B cell (primary cell): ENCODE measurements at regions not wholly inside any gene's neighbourhood (a gene's known extent, or its start where the extent isn't known, plus 50 kb on each side); places are given as distances from the start of the nearest gene placed in this dataset.
"Not testable (repeated sequence)": the region's sequence is repeated elsewhere in the genome, so short reads cannot be mapped to it uniquely, and the experiment has no call there.

Experiments
- ATAC-seq: fragments of 200-7000 bp; cut with Tn5 transposase; one replicate; pipeline ENCODE4 v1.10.0; 2021; ENCODE audit warnings: low read depth, mild to moderate bottlenecking, moderate number of reproducible peaks, moderate library complexity
- CTCF ChIA-PET: fragments of 350-600 bp; sonication (Branson Sonifier 250); formaldehyde crosslinking; loops from one replicate; lab custom pipeline; 2021; ENCODE audit warnings: antibody characterized with exemption, inconsistent platforms; lab: Charles Lee
- POLR2A ChIA-PET: fragments of 350-600 bp; sonication (Branson Sonifier 250); formaldehyde crosslinking; loops from one replicate; lab custom pipeline; 2021; ENCODE audit warnings: antibody characterized with exemption; lab: Charles Lee
- DNase-seq: peaks from one replicate; pipeline ENCODE4 v3.0.0; 2013
- H2AFZ ChIP-seq: 2 replicates; pipeline ENCODE4 v1.6.1; 2012; ENCODE audit warnings: mild to moderate bottlenecking, low read depth, low read length; ENCODE audit not compliant: insufficient read depth, poor library complexity, severe bottlenecking
- H3K27ac ChIP-seq, 2 donors: 1 replicate in 1 of 2; 2 replicates in 1 of 2; pipeline ENCODE4 v1.5.1; 2012 to 2013; ENCODE audit warnings: low read length in 2 of 2, mild to moderate bottlenecking in 2 of 2, moderate library complexity in 1 of 2
- H3K27me3 ChIP-seq, 4 experiments: fragments of 200-600 bp in 1 of 4; sonication (generic) in 1 of 4; replicated peaks in 1 of 4; 1 replicate in 2 of 4; 2 replicates in 2 of 4; pipeline versions ENCODE4 v1.6.1 to v1.7.0; 2013 to 2016; ENCODE audit warnings: low read length in 3 of 4, mild to moderate bottlenecking in 2 of 4, mixed read lengths in 1 of 4, moderate library complexity in 1 of 4; ENCODE audit not compliant: insufficient read depth in 4 of 4, control insufficient read depth in 3 of 4; ENCODE audit errors: control extremely low read depth in 1 of 4
- H3K36me3 ChIP-seq, 2 experiments: replicated peaks in 1 of 2; 1 replicate in 1 of 2; 2 replicates in 1 of 2; pipeline versions ENCODE4 v1.6.1 to v1.7.1; 2013; ENCODE audit warnings: low read length in 1 of 2; ENCODE audit not compliant: insufficient read depth in 2 of 2, control insufficient read depth in 1 of 2; ENCODE audit errors: control extremely low read depth in 1 of 2, extremely low read depth in 1 of 2
- H3K4me1 ChIP-seq, 2 donors: fragments of 200-600 bp in 1 of 2; sonication (generic) in 1 of 2; 1 replicate in 1 of 2; 2 replicates in 1 of 2; pipeline versions ENCODE4 v1.5.1 to v1.6.1; 2013 to 2017; ENCODE audit warnings: low read length in 2 of 2; ENCODE audit not compliant: control insufficient read depth in 2 of 2, insufficient read depth in 2 of 2
- H3K4me2 ChIP-seq: replicated peaks from 2 replicates; pipeline ENCODE3; 2012; ENCODE audit warnings: mild to moderate bottlenecking, low read depth, low read length; ENCODE audit not compliant: poor library complexity, severe bottlenecking
- H3K4me3 ChIP-seq, 5 experiments: fragments of 200-600 bp in 1 of 5; sonication (generic) in 1 of 5; 1 replicate in 3 of 5; 2 replicates in 2 of 5; pipeline versions ENCODE4 v1.5.1 to v1.7.0; 2011 to 2016; ENCODE audit warnings: low read length in 4 of 5, mild to moderate bottlenecking in 4 of 5, low read depth in 2 of 5, control low read depth in 1 of 5, moderate library complexity in 1 of 5; ENCODE audit not compliant: insufficient read depth in 1 of 5; ENCODE audit errors: control extremely low read depth in 1 of 5, extremely low read depth in 1 of 5
- H3K79me2 ChIP-seq: fragments of 200-600 bp; sonication (generic); one replicate; pipeline ENCODE4 v1.6.0; 2016; ENCODE audit warnings: low read length; ENCODE audit not compliant: control insufficient read depth, insufficient read depth
- H3K9ac ChIP-seq: fragments of 200-600 bp; sonication (generic); 2 replicates; pipeline ENCODE4 v1.6.1; 2017; ENCODE audit warnings: mild to moderate bottlenecking, low read length, moderate library complexity
- H3K9me3 ChIP-seq, 3 donors: one replicate each; pipeline versions ENCODE4 v1.6.1 to v1.7.1; 2013; ENCODE audit warnings: low read length in 2 of 3; ENCODE audit not compliant: control insufficient read depth in 2 of 3, insufficient read depth in 1 of 3; ENCODE audit errors: control extremely low read depth in 1 of 3
- H4K20me1 ChIP-seq: 2 replicates; pipeline ENCODE4 v1.6.0; 2012; ENCODE audit warnings: mild to moderate bottlenecking, low read length; ENCODE audit not compliant: insufficient read depth, control insufficient read depth, poor library complexity, severe bottlenecking
- H3K27ac Mint-ChIP-seq: one replicate; pipeline ENCODE4 v1.8.0; 2021; ENCODE audit warnings: mixed read lengths
- H3K27me3 Mint-ChIP-seq: one replicate; pipeline ENCODE4 v1.8.0; 2021; ENCODE audit warnings: mixed read lengths
- H3K4me1 Mint-ChIP-seq: one replicate; pipeline ENCODE4 v1.8.0; 2021; ENCODE audit warnings: mixed read lengths
- H3K4me3 Mint-ChIP-seq: one replicate; pipeline ENCODE4 v1.8.0; 2021; ENCODE audit warnings: mixed read lengths
- H3K9me3 Mint-ChIP-seq: one replicate; pipeline ENCODE4 v1.8.0; 2022; ENCODE audit warnings: mixed read lengths; ENCODE audit not compliant: insufficient read depth
- EZH2 ChIP-seq: IDR thresholded peaks from 2 replicates; pipeline ENCODE4 v1.6.1; 2012; ENCODE audit warnings: borderline replicate concordance, low read depth, mild to moderate bottlenecking, moderate library complexity, low read length; ENCODE audit not compliant: insufficient read depth, poor library complexity, severe bottlenecking
- WGBS: methylation state at CpG from one replicate; pipeline ENCODE4 v1.1.5; 2013; ENCODE audit warnings: missing lambda C conversion rate; ENCODE audit not compliant: insufficient coverage; 5-methylcytosine and 5-hydroxymethylcytosine counted together
- intact Hi-C: fragments of 100-400 bp; cut with micrococcal nuclease; formaldehyde crosslinking; loops from one replicate; pipeline ENCODE4 v1.10.0; 2022
- TF ChIP-seq, protein P1 (sequence below): fragments of 200-600 bp; IDR thresholded peaks from one replicate; pipeline ENCODE4 v1.8.0; 2022; ENCODE audit warnings: antibody characterized with exemption, mild to moderate bottlenecking

DNA sequence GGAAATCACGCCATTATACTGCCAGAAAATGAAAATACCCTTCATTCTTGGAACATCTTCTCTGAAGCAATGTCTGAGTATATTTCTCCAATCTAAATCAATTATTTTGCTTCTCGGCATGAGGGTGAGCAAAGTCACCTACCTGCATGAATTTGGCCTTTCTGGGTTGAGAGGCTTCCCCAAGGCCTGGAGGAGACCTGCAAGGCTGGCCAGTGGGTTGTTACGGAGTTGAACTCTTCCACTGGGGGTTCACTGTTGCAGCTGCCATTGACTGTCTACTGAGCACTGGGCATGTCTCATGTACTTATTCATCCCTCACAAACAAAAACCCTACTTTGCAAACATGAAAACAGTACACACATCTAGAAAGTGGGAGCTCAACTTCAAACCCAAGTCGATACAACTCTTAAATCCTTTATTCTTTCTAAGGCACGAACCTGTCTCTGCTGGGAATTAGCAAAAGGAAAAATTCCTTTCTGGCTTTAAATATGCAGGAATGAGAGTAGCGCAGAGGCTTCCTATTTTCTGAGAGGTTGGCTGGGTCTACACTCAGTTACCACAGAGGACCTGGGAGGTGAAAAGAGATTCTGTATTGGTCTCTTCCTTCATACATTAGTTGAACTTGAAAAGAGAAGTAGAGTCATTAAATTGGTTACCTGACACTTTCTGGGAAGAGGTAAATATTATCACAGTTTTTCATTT lies 87.6 kb upstream of the SGK1 start:
- POLR2A ChIA-PET, result no interaction called here
- no peak overlapping the region for H3K27ac Mint-ChIP-seq
- Histone ChIP-seq H3K27me3 (no peaks in the 10 kb centered on the region), H3K4me1 (no peaks in the 10 kb centered on the region), H3K79me2 (no peaks in the 10 kb centered on the region), H4K20me1 (no peaks in the 10 kb centered on the region), H3K27ac (no peak overlapping the region), H3K36me3 (no peaks in the 10 kb centered on the region), H2AFZ (no peak overlapping the region), H3K4me2 (no peak overlapping the region), H3K9me3 (no peaks in the 10 kb centered on the region), H3K4me3 (no peak overlapping the region), H3K9ac (no peak overlapping the region)
- no peaks in the 10 kb centered on the region for H3K9me3 Mint-ChIP-seq
- ATAC-seq (no peak), DNase-seq (no peak)
- H3K4me3 Mint-ChIP-seq, result no peak overlapping the region
- intact Hi-C loops, result no loop called here
- TF ChIP-seq, protein P1, sequence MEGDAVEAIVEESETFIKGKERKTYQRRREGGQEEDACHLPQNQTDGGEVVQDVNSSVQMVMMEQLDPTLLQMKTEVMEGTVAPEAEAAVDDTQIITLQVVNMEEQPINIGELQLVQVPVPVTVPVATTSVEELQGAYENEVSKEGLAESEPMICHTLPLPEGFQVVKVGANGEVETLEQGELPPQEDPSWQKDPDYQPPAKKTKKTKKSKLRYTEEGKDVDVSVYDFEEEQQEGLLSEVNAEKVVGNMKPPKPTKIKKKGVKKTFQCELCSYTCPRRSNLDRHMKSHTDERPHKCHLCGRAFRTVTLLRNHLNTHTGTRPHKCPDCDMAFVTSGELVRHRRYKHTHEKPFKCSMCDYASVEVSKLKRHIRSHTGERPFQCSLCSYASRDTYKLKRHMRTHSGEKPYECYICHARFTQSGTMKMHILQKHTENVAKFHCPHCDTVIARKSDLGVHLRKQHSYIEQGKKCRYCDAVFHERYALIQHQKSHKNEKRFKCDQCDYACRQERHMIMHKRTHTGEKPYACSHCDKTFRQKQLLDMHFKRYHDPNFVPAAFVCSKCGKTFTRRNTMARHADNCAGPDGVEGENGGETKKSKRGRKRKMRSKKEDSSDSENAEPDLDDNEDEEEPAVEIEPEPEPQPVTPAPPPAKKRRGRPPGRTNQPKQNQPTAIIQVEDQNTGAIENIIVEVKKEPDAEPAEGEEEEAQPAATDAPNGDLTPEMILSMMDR, result no peak
- no peak for TF ChIP-seq EZH2
- peaks cover 9% of the 10 kb centered on the region for H3K4me1 Mint-ChIP-seq
- 94% methylated on average over 2 of the region's 6 CpGs for WGBS
- CTCF ChIA-PET, result interaction anchor here (1.1 kb wide), 1 partner anchor 235 kb away, joined by 4 read pairs; no protein-coding TSS in a partner anchor
- H3K27me3 Mint-ChIP-seq, result no peaks in the 10 kb centered on the region

DNA sequence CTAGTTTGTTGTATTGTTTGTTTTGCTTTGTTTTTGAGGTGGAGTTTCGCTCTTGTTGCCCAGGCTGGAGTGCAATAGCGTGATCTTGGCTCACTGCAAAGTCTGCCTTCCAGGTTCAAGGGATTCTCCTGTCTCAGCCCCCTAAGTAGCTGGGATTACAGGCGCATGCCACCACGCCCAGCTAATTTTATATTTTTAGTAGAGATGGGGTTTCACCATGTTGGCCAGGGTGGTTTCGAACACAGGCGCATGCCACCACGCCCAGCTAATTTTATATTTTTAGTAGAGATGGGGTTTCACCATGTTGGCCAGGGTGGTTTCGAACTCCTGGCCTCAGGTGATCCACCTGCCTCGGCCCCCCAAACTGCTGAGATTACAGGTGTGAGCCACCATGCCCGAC lies 85.4 kb upstream of the SGK1 start:
- H4K20me1 ChIP-seq, H3K9ac ChIP-seq, H3K4me2 ChIP-seq, H3K27me3 ChIP-seq, H3K36me3 ChIP-seq, H3K27ac ChIP-seq, DNase-seq, H3K4me1 ChIP-seq, POLR2A ChIA-PET, H3K79me2 ChIP-seq, intact Hi-C loops, H3K27me3 Mint-ChIP-seq, H2AFZ ChIP-seq, H3K27ac Mint-ChIP-seq, H3K9me3 ChIP-seq, H3K4me3 ChIP-seq, H3K9me3 Mint-ChIP-seq, H3K4me3 Mint-ChIP-seq, ATAC-seq: not testable (repeated sequence)
- WGBS, result 72% methylated on average over 7 of the region's 10 CpGs
- CTCF ChIA-PET, result interaction anchor here (0.9 kb wide), 1 partner anchor 9 kb away, joined by 3 read pairs; no protein-coding TSS in a partner anchor
- peaks cover 12% of the 10 kb centered on the region for H3K4me1 Mint-ChIP-seq
